ENCODE measurements at regions not wholly inside any gene's neighbourhood (a gene's known extent, or its start where the extent isn't known, plus 50 kb on each side); places are given as distances from the start of the nearest gene placed in this dataset.

GRCh38 chrX:39613482-39613995 lies 484.2 kb downstream of the BCOR start:
- Histone ChIP-seq H2BK15ac (ENCODE audit: low read depth, low read length) (no peak overlapping the region), H2BK120ac (ENCODE audit: low read depth, low read length, poor library complexity, severe bottlenecking) (no peak overlapping the region), H4K5ac (ENCODE audit: insufficient read length, low read depth, low read length) (no peak overlapping the region), H4K8ac (replicated peaks; ENCODE audit: insufficient read length, low read depth, low read length) (no peak overlapping the region), H3K4me2 (ENCODE audit: insufficient read depth, insufficient read length, low read length) (peak overlapping the region; percentile 66), H3K79me1 (ENCODE audit: insufficient read depth, low read depth, low read length, poor library complexity, severe bottlenecking) (no peaks in the 10 kb centered on the region), H3K27me3 (ENCODE audit: insufficient read depth, low read length) (no peaks in the 10 kb centered on the region; the same call in 1 of the 2 replicates), H3K18ac (ENCODE audit: insufficient read length, low read depth, low read length) (no peak overlapping the region), H3K23ac (ENCODE audit: insufficient read length, low read depth, low read length) (no peak overlapping the region), H2BK5ac (ENCODE audit: insufficient read length, low read length) (no peak overlapping the region), H2BK20ac (ENCODE audit: low read depth, low read length, poor library complexity, severe bottlenecking) (no peak overlapping the region), H3K79me2 (ENCODE audit: insufficient read depth, low read length) (no peaks in the 10 kb centered on the region), H3K14ac (ENCODE audit: insufficient read depth, low read length) (peak overlapping the region; percentile 44; the same call in 1 of the 2 replicates), H2BK12ac (ENCODE audit: insufficient read length, low read depth, low read length) (no peak overlapping the region), H3K4ac (ENCODE audit: low read depth, low read length) (no peak overlapping the region), H3K23me2 (ENCODE audit: insufficient read length, low read depth, low read length, poor library complexity, severe bottlenecking) (peaks cover 3% of the 10 kb centered on the region), H3K4me1 (ENCODE audit: insufficient read depth, low read length) (peaks cover 7% of the 10 kb centered on the region; the same call in 1 of the 2 replicates), H3K56ac (ENCODE audit: insufficient read length, low read depth, low read length) (no peak overlapping the region), H2AFZ (ENCODE audit: low read length) (no peak overlapping the region), H3K9me3 (ENCODE audit: control insufficient read depth, low read depth, low read length) (no peaks in the 10 kb centered on the region), H4K20me1 (ENCODE audit: control insufficient read depth, insufficient read depth, insufficient read length) (peaks cover 2% of the 10 kb centered on the region), H3T11ph (ENCODE audit: low read length) (no peak overlapping the region), H3K27ac (ENCODE audit: insufficient read length, low read depth, low read length) (no peak overlapping the region), H2AK5ac (ENCODE audit: insufficient read length, low read length) (no peak overlapping the region), H3K9ac (ENCODE audit: extremely low read depth, insufficient read length, low read length) (no peak overlapping the region), H4K91ac (ENCODE audit: insufficient read length, low read depth, low read length) (no peak overlapping the region)
- TF ChIP-seq CTCF (conservative IDR thresholded peaks at IDR 0.05), result no peak
- Mint-ChIP-seq H3K9me3 (peaks cover 73 to 79% of the 10 kb centered on the region in 2 experiments), H3K4me1 (peaks cover 53 to 54% of the 10 kb centered on the region in 2 experiments), H3K36me3 (ENCODE audit: insufficient read depth in 1 of 3, low read depth in 3 of 3) (peaks cover 1 to 11% (median 4%) of the 10 kb centered on the region in 3 experiments; a peak in 4 of 7 replicates), H3K27me3 (ENCODE audit: low read depth) (peaks cover 26% of the 10 kb centered on the region), H3K27ac (peak overlapping the region; percentile 86 to 98 (median 92); a peak in 6 of 7 replicates), H3K4me3 (peak overlapping the region; percentile 67 to 81)
- WGBS (ENCODE audit: extremely low coverage, insufficient read length, low lambda C conversion rate), result no CpG with 5 or more reads among the region's 33 CpGs
- DNase-seq, result peak; percentile 67

Data from H9 (cell line).